Heart right ventricle (tissue), 16 donors: ENCODE measurements at regions not wholly inside any gene's neighbourhood (a gene's known extent, or its start where the extent isn't known, plus 50 kb on each side); places are given as distances from the start of the nearest gene placed in this dataset.

Source experiments
- ATAC-seq, 8 donors: fragments of 200-7000 bp; cut with Tn5 transposase; one replicate each; pipeline ENCODE4 v1.9.1; 2020; ENCODE audit warnings: mild to moderate bottlenecking in 8 of 8, moderate library complexity in 8 of 8, moderate number of reproducible peaks in 1 of 8
- DNase-seq, 2 donors: peaks; one replicate each; pipeline ENCODE4 v3.0.0-alpha.2; 2020
- H3K27ac ChIP-seq, 10 donors: fragments of 200-600 bp; sonication (generic) in 2 of 10; one replicate each; pipeline versions ENCODE4 v1.5.0 to v1.8.0; 2020 to 2022; ENCODE audit warnings: mild to moderate bottlenecking in 3 of 10
- H3K27me3 ChIP-seq, 7 donors: fragments of 200-600 bp; one replicate each; pipeline ENCODE4 v1.8.0; 2021 to 2022; ENCODE audit warnings: mild to moderate bottlenecking in 2 of 7
- H3K36me3 ChIP-seq, 9 donors: fragments of 200-600 bp; sonication (generic) in 1 of 9; one replicate each; pipeline versions ENCODE4 v1.5.0 to v1.8.0; 2020 to 2022; ENCODE audit warnings: mild to moderate bottlenecking in 2 of 9
- H3K4me1 ChIP-seq, 9 donors: fragments of 200-600 bp; sonication (generic) in 1 of 9; one replicate each; pipeline versions ENCODE4 v1.5.0 to v1.8.0; 2020 to 2022; ENCODE audit warnings: mild to moderate bottlenecking in 4 of 9
- H3K4me3 ChIP-seq, 10 donors: fragments of 200-600 bp; sonication (generic) in 2 of 10; one replicate each; pipeline versions ENCODE4 v1.5.0 to v1.8.0; 2020 to 2022; ENCODE audit warnings: mild to moderate bottlenecking in 7 of 10, moderate library complexity in 2 of 10
- H3K9me3 ChIP-seq, 11 donors: fragments of 200-600 bp in 10 of 11; sonication (generic) in 2 of 11; one replicate each; pipeline versions ENCODE4 v1.5.0 to v1.8.0; 2013 to 2022; ENCODE audit warnings: mild to moderate bottlenecking in 2 of 11, control low read depth in 1 of 11, moderate library complexity in 1 of 11
- CTCF ChIP-seq, 9 donors: fragments of 200-600 bp; sonication (generic) in 2 of 9; IDR thresholded peaks; one replicate each; pipeline versions ENCODE4 v1.5.0 to v1.8.0; 2021 to 2022; ENCODE audit warnings: antibody characterized with exemption in 9 of 9, mild to moderate bottlenecking in 5 of 9, moderate library complexity in 1 of 9
- WGBS, 2 donors: extraction: QIAGEN DNeasy Blood & Tissue Kit; methylation state at CpG; one replicate each; pipeline ENCODE4 v1.1.7; 2013; ENCODE audit warnings: inconsistent platforms in 1 of 2; 5-methylcytosine and 5-hydroxymethylcytosine counted together
- intact Hi-C, 10 donors: fragments of 100-400 bp; cut with DNase I; formaldehyde crosslinking; loops; one replicate each; pipeline versions ENCODE4 v1.11.1 to v1.14.2; 2022
- donor health status: Arrhythmogenic right ventricular cardiomyopathy.
- donor health status: ischemic (EF 13 %, LVEDD 7.1; RV severe dilation, severe dysfunction).
- donor health status: healthy with polysubstance abuse.
- donor health status: DM: no; HTN: yes; CAD: no.
- donor health status: DM: no; HTN: no; CAD: no.
- donor health status: ischemic (EF 25% LVEDD 6.9; RV normal size, moderate dysfunction).
- donor health status: ischemic (EF 25% LVEDD 5.7; RV mildly dilated, moderate dysfunction).
- donor health status: healthy.
- donor health status: DM: yes; HTN: yes; CAD: no.
- donor health status: Ischemic cardiomyopathy.
- donor health status: ischemic (EF 35%, LVEDD 5.7; RV mildly dilated, moderate dysfunction).
- donor health status: nonischemic (EF 11% LVEDD 7.7; RV severe dilation, severe dysfunction).
- donor health status: DM: yes; HTN: yes; CAD: no.
- donor health status: PGD.
- donor health status: ischemic (EF 29% LVEDD 5.4; RV normal size, mild dysfunction).
- donor health status: nonischemic (EF 23%, LVEDD 6.1; RV moderate dilation, normal function).

- intact Hi-C loops = no loop called here
- H3K4me3 ChIP-seq = no peak overlapping the region
- H3K27ac ChIP-seq = no peak overlapping the region
- no peaks in the 10 kb centered on the region for H3K4me1 ChIP-seq
- ATAC-seq = no peak
- no peak for DNase-seq
- no peaks in the 10 kb centered on the region for H3K9me3 ChIP-seq
- no peak for TF ChIP-seq CTCF (IDR thresholded peaks at IDR 0.05)
- no peaks in the 10 kb centered on the region for H3K36me3 ChIP-seq
- no peaks in the 10 kb centered on the region for H3K27me3 ChIP-seq
Measured at GRCh38 chr3:103380391-103380790, 945.6 kb downstream of the ZPLD1 start.

- no peak overlapping the region for H3K27ac ChIP-seq
- H3K27me3 ChIP-seq = no peaks in the 10 kb centered on the region
- no peaks in the 10 kb centered on the region for H3K4me1 ChIP-seq
- no peak for DNase-seq
- no peaks in the 10 kb centered on the region for H3K36me3 ChIP-seq
- no peak for ATAC-seq
- intact Hi-C loops = no loop called here
- WGBS, 2 donors = 79 to 91% methylated on average over 5 of the region's 5 CpGs
- H3K9me3 ChIP-seq = no peaks in the 10 kb centered on the region
- TF ChIP-seq CTCF (IDR thresholded peaks at IDR 0.05) = no peak
- H3K4me3 ChIP-seq = no peak overlapping the region
Measured at GRCh38 chr3:103381296-103382079, 946.7 kb downstream of the ZPLD1 start.

GRCh38 chr3:103385961-103386656 is 951.3 kb downstream of the ZPLD1 start:
- Histone ChIP-seq H3K9me3 (no peaks in the 10 kb centered on the region), H3K4me3 (no peak overlapping the region), H3K36me3 (no peaks in the 10 kb centered on the region), H3K27ac (no peak overlapping the region), H3K4me1 (no peaks in the 10 kb centered on the region), H3K27me3 (no peaks in the 10 kb centered on the region)
- ATAC-seq = no peak
- intact Hi-C loops = no loop called here
- TF ChIP-seq CTCF (IDR thresholded peaks at IDR 0.05) = no peak
- 50 to 55% methylated on average over 6 of the region's 6 CpGs for WGBS, 2 donors
- no peak for DNase-seq

GRCh38 chr3:103388214-103388613 is 953.4 kb downstream of the ZPLD1 start:
- intact Hi-C loops = no loop called here
- no peaks in the 10 kb centered on the region for H3K36me3 ChIP-seq
- no peak for DNase-seq
- no peaks in the 10 kb centered on the region for H3K4me1 ChIP-seq
- ATAC-seq = no peak
- 56 to 61% methylated on average over 2 of the region's 2 CpGs for WGBS, 2 donors
- H3K27ac ChIP-seq = no peak overlapping the region
- no peaks in the 10 kb centered on the region for H3K9me3 ChIP-seq
- no peak overlapping the region for H3K4me3 ChIP-seq
- TF ChIP-seq CTCF (IDR thresholded peaks at IDR 0.05) = no peak
- H3K27me3 ChIP-seq = no peaks in the 10 kb centered on the region
